Left ventricle myocardium inferior (tissue), 1 donor: ENCODE measurements at regions not wholly inside any gene's neighbourhood (a gene's known extent, or its start where the extent isn't known, plus 50 kb on each side); places are given as distances from the start of the nearest gene placed in this dataset.
"Not testable (repeated sequence)": the region's sequence is repeated elsewhere in the genome, so short reads cannot be mapped to it uniquely, and the experiment has no call there.

Experiments
- DNase-seq: peaks from one replicate; pipeline ENCODE4 v3.0.0-alpha.2; 2020
- H3K27ac ChIP-seq: fragments of 200-600 bp; replicated peaks from 2 replicates; pipeline ENCODE4 v1.8.0; 2021
- H3K27me3 ChIP-seq: fragments of 200-600 bp; 2 replicates; pipeline ENCODE4 v1.8.0; 2021; ENCODE audit warnings: low read depth
- H3K36me3 ChIP-seq: fragments of 200-600 bp; 2 replicates; pipeline ENCODE4 v1.8.0; 2021
- H3K4me1 ChIP-seq: fragments of 200-600 bp; 2 replicates; pipeline ENCODE4 v1.8.0; 2021
- H3K4me3 ChIP-seq: fragments of 200-600 bp; 2 replicates; pipeline ENCODE4 v1.8.0; 2021; ENCODE audit warnings: mild to moderate bottlenecking, moderate library complexity
- H3K9me3 ChIP-seq: fragments of 200-600 bp; replicated peaks from 2 replicates; pipeline ENCODE4 v1.8.0; 2021
- intact Hi-C: fragments of 100-400 bp; cut with micrococcal nuclease; formaldehyde crosslinking; loops from one replicate; pipeline ENCODE4 v1.11.0; 2022
- TF ChIP-seq, protein P1 (sequence below): fragments of 200-600 bp; IDR thresholded peaks from 2 replicates; pipeline ENCODE4 v1.8.0; 2021; ENCODE audit warnings: antibody characterized with exemption, mild to moderate bottlenecking, borderline replicate concordance
- donor health status: DM: no; HTN: yes; CAD: no; lungs with severe emphysema.

DNA sequence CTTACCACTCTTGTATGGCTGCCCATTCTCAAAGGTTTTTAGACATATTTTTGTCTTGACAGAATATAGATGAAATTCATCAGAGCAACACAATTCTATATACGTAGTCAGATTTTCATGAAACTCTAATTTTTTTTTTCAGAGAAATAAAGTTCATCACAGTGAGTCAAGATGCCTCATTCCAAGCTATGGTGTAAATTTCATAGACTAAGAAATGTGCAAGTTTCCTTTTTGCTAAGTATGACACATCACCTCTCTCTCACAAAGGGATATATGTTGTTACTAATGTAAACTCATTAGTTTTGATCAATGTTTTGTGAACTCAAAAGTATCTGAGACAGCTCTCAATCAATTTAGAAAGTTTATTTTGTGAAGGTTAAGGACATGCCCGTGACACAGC lies 60.4 kb upstream of the ATXN3L start:
- intact Hi-C loops, result no loop called here
- Histone ChIP-seq H3K27ac (no peak overlapping the region), H3K9me3 (no peaks in the 10 kb centered on the region), H3K4me1 (no peaks in the 10 kb centered on the region), H3K27me3 (no peaks in the 10 kb centered on the region), H3K36me3 (no peaks in the 10 kb centered on the region), H3K4me3 (no peak overlapping the region)
- no peak for DNase-seq
- TF ChIP-seq, protein P1, sequence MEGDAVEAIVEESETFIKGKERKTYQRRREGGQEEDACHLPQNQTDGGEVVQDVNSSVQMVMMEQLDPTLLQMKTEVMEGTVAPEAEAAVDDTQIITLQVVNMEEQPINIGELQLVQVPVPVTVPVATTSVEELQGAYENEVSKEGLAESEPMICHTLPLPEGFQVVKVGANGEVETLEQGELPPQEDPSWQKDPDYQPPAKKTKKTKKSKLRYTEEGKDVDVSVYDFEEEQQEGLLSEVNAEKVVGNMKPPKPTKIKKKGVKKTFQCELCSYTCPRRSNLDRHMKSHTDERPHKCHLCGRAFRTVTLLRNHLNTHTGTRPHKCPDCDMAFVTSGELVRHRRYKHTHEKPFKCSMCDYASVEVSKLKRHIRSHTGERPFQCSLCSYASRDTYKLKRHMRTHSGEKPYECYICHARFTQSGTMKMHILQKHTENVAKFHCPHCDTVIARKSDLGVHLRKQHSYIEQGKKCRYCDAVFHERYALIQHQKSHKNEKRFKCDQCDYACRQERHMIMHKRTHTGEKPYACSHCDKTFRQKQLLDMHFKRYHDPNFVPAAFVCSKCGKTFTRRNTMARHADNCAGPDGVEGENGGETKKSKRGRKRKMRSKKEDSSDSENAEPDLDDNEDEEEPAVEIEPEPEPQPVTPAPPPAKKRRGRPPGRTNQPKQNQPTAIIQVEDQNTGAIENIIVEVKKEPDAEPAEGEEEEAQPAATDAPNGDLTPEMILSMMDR, result no peak

DNA sequence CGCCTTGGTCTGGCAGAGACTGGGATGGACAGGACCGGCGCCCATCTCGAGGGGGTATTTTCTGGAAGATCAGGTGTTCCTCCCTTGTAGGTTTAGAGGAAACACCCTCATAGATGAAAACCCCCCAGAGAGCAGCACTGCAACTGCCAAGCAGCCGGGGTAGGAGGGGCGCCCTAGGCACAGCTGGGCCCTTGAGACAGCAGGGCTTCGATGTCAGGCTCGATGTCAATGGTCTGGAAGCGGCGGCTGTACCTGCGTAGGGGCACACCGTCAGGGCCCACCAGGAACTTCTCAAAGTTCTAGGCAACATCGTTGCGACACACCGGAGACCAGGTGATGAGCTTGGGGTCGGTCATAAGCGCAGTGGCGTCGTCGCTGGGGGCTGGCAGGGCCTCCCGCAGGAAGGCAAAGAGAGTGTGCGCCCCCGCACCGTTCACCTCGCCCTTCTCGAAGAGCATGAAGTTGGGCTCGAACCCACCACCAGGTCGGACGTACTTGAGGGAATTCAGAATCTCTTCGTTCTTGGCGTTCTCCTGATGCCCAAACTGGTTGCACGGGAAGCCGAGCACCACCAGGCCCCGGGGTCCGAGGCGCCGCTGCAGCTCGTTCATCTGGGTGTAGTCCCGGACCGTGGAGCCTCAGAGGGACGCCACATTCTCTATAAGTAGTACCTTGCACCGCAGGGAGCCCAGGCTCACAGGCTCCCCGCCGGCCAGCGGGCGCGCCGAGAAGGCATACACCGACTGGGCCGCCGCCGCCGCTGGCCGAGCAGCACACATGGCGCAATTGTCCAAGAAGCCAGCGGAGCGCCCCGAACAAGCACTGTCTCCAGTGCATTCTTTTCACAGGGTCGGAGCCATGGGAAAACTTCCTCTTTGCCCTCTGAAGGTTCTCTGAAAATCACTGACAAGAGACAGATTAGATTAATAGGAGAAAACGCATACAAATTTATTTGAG lies 59.0 kb upstream of the ATXN3L start:
- DNase-seq, result not testable (repeated sequence)

DNA sequence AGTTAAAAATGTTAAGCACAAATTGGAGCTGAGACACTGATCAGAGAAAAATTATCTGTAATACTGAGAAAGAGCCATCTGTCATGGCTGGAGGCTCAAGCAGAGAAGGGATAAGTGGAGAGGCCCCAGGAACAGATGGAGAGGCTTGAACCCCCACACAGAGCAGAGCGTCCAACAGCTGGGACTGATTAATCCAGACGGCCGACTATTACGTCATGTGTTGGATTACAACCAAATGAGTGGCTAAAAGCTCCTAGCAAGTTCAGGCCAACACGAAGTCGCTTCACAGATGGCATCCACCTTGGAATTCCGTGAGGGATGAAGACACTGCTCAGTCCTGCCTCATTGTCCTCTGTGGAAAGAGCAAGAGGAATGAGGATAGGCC lies 57.7 kb upstream of the ATXN3L start:
- intact Hi-C loops, result no loop called here
- H3K9me3 ChIP-seq, result no peaks in the 10 kb centered on the region
- H3K27me3 ChIP-seq, result no peaks in the 10 kb centered on the region
- H3K4me3 ChIP-seq, result no peak overlapping the region
- no peaks in the 10 kb centered on the region for H3K4me1 ChIP-seq
- TF ChIP-seq, protein P1, result no peak
- DNase-seq, result no peak
- H3K36me3 ChIP-seq, result no peaks in the 10 kb centered on the region
- H3K27ac ChIP-seq, result peak overlapping the region; percentile 67

More for the DNA sequence above, 59.0 kb upstream of the ATXN3L start:
- intact Hi-C loops, H3K36me3 ChIP-seq, H3K27ac ChIP-seq, H3K4me3 ChIP-seq, H3K27me3 ChIP-seq, H3K9me3 ChIP-seq, H3K4me1 ChIP-seq: not testable (repeated sequence)

DNA sequence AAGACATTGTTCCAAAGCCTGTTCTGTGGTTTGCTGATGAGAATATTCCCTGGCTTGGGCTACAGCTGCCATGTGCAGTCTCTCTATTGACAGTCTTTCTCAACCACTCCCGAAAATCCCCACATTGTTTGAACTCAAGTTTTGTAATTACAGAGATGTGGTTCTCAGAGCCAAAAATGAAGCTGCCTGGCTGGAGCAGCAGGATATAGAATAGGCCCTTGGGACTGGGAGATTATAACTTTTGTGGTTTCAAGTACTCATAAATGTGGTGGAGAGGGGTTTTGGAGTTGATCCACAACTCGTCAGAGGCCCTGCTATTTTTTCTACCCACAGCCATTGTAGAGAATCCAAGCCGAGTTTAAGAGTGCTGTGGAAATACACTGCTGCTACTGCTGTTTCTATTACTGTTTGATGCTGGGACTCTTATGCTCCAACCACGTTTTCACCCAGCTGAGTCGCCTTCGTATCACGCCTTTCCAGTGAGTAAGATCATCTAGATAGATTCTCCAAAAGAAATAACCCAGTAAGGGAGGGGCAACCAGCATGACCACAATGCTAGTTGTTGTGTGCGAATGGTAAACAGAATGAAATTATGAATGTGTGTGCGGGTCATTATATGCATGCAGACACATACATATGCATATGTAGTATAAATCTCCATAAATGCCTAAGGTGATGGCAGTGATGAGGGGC lies 57.1 kb upstream of the ATXN3L start:
- DNase-seq, result no peak
- H3K27ac ChIP-seq, result peak overlapping the region; percentile 67

DNA sequence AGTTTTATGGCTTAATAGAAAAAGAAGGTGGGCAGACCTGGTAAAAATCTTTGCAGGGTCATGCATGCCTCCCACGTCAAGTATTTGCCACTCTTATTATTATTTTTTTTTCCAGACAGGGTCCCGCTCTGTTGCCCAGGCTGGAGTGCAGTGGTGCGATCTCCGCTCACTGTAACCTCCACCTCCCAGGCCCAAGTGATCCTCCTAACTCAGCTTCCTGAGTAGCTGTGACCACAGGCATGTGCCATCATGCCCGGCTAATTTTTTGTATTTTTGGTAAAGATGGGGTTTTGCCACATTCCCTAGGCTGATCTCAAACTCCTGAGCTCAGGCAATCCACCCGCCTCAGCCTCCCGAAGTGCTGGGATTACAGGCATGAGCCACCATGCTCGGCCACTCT lies 55.7 kb upstream of the ATXN3L start:
- DNase-seq, H3K9me3 ChIP-seq, H3K27ac ChIP-seq, H3K4me3 ChIP-seq, H3K4me1 ChIP-seq, intact Hi-C loops, H3K27me3 ChIP-seq, H3K36me3 ChIP-seq: not testable (repeated sequence)

More for the DNA sequence above, 57.1 kb upstream of the ATXN3L start:
- H3K9me3 ChIP-seq, result no peaks in the 10 kb centered on the region
- intact Hi-C loops, result no loop called here
- H3K4me3 ChIP-seq, result no peak overlapping the region
- TF ChIP-seq, protein P1, result no peak
- H3K36me3 ChIP-seq, result no peaks in the 10 kb centered on the region
- H3K27me3 ChIP-seq, result no peaks in the 10 kb centered on the region
- H3K4me1 ChIP-seq, result no peaks in the 10 kb centered on the region

DNA sequence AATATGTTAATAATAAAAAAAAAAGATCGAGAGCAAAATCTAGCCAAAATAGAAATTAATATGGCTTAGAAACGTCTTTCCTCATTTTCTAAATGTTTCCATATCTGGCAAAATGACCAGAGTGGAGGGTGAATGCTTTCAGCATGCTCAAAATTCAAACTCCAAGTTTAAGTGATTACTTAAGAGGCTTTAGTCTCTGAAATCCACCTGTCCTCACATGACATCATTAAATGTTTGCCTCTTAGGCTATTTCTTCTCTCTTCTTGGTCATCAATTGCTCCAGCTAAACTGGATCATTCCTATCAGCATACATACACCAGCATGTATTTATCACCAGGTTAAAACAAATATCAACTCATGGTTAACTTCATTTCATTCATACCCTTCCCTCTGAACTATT lies 54.5 kb upstream of the ATXN3L start:
- no peak for DNase-seq

More for the DNA sequence above, 54.5 kb upstream of the ATXN3L start:
- no peaks in the 10 kb centered on the region for H3K36me3 ChIP-seq
- H3K27ac ChIP-seq, result peak overlapping the region; percentile 30
- no peak overlapping the region for H3K4me3 ChIP-seq
- intact Hi-C loops, result no loop called here
- TF ChIP-seq, protein P1, result no peak
- no peaks in the 10 kb centered on the region for H3K9me3 ChIP-seq
- H3K4me1 ChIP-seq, result no peaks in the 10 kb centered on the region
- no peaks in the 10 kb centered on the region for H3K27me3 ChIP-seq
